Prostate gland (tissue), 2 donors: ENCODE measurements at regions not wholly inside any gene's neighbourhood (a gene's known extent, or its start where the extent isn't known, plus 50 kb on each side); places are given as distances from the start of the nearest gene placed in this dataset.

Experiments used
- CTCF ChIP-seq, 4 experiments: fragments of 200-600 bp in 2 of 4; fragments of 450-650 bp in 2 of 4; sonication (generic) in 2 of 4; IDR thresholded peaks; 1 replicate in 3 of 4; 2 replicates in 1 of 4; pipeline ENCODE4 v1.5.1; 2016 to 2019; ENCODE audit warnings: antibody characterized with exemption in 4 of 4, mild to moderate bottlenecking in 2 of 4, moderate library complexity in 2 of 4
- POLR2A ChIP-seq: fragments of 450-650 bp; IDR thresholded peaks from one replicate; pipeline ENCODE4 v1.6.1; 2016; ENCODE audit warnings: antibody characterized with exemption, mild to moderate bottlenecking
- POLR2AphosphoS5 ChIP-seq: sonication (generic); formaldehyde crosslinking; IDR thresholded peaks from one replicate; pipeline ENCODE4 v1.6.1; 2017; ENCODE audit warnings: antibody characterized with exemption

- no peak for TF ChIP-seq CTCF (IDR thresholded peaks at IDR 0.05)
- no peak for TF ChIP-seq POLR2A
- no peak for TF ChIP-seq POLR2AphosphoS5
These were observed 103.8 kb downstream of the FZD1 start for GRCh38 chr7:91367812-91368578.
